ENCODE measurements at regions not wholly inside any gene's neighbourhood (a gene's known extent, or its start where the extent isn't known, plus 50 kb on each side); places are given as distances from the start of the nearest gene placed in this dataset.

- TF ChIP-seq POLR2A (IDR thresholded peaks at IDR 0.05) (no peak), EP300 (IDR thresholded peaks at IDR 0.05) (no peak), CTCF (IDR thresholded peaks at IDR 0.05) (no peak)
- no peaks in the 10 kb centered on the region for H3K36me3 ChIP-seq
- no peaks in the 10 kb centered on the region for H3K27me3 ChIP-seq
- DNase-seq = no peak
- no peak overlapping the region for H3K27ac ChIP-seq
- H3K4me3 ChIP-seq = no peak overlapping the region
- H3K9me3 ChIP-seq = no peaks in the 10 kb centered on the region
- WGBS, 3 donors = 91 to 95% (median 93%) methylated on average over 14 of the region's 14 CpGs
- intact Hi-C loops (cut with DNase I) = no loop called here
- no peaks in the 10 kb centered on the region for H3K4me1 ChIP-seq (ENCODE audit: insufficient read depth)
Observed at GRCh38 chr13:58528351-58528750, 896.8 kb downstream of the PCDH17 start.

- Histone ChIP-seq H3K4me1 (ENCODE audit: insufficient read depth) (no peaks in the 10 kb centered on the region), H3K9me3 (no peaks in the 10 kb centered on the region), H3K27ac (no peak overlapping the region), H3K4me3 (no peak overlapping the region), H3K27me3 (no peaks in the 10 kb centered on the region), H3K36me3 (no peaks in the 10 kb centered on the region)
- TF ChIP-seq EP300 (IDR thresholded peaks at IDR 0.05) (no peak), CTCF (IDR thresholded peaks at IDR 0.05) (no peak), POLR2A (IDR thresholded peaks at IDR 0.05) (no peak)
- WGBS, 3 donors = 76 to 83% (median 82%) methylated on average over 4 of the region's 4 CpGs
- DNase-seq = no peak
- intact Hi-C loops (cut with DNase I) = no loop called here
Observed at GRCh38 chr13:58531614-58532013, 900.1 kb downstream of the PCDH17 start.

- Histone ChIP-seq H3K4me1 (ENCODE audit: insufficient read depth) (no peaks in the 10 kb centered on the region), H3K27me3 (no peaks in the 10 kb centered on the region), H3K27ac (no peak overlapping the region), H3K36me3 (no peaks in the 10 kb centered on the region), H3K4me3 (no peak overlapping the region), H3K9me3 (no peaks in the 10 kb centered on the region)
- no peak for DNase-seq
- intact Hi-C loops (cut with DNase I) = no loop called here
- TF ChIP-seq POLR2A (IDR thresholded peaks at IDR 0.05) (no peak), EP300 (IDR thresholded peaks at IDR 0.05) (no peak), CTCF (IDR thresholded peaks at IDR 0.05) (no peak)
Observed at GRCh38 chr13:58542530-58542929, 911.0 kb downstream of the PCDH17 start.

GRCh38 chr13:58547419-58547818 is 915.9 kb downstream of the PCDH17 start:
- TF ChIP-seq CTCF (IDR thresholded peaks at IDR 0.05) (no peak), POLR2A (IDR thresholded peaks at IDR 0.05) (no peak), EP300 (IDR thresholded peaks at IDR 0.05) (no peak)
- no peaks in the 10 kb centered on the region for H3K4me1 ChIP-seq (ENCODE audit: insufficient read depth)
- WGBS, 3 donors = 52 to 59% (median 57%) methylated on average over 1 of the region's 1 CpG
- H3K27me3 ChIP-seq = no peaks in the 10 kb centered on the region
- DNase-seq = no peak
- no peak overlapping the region for H3K27ac ChIP-seq
- H3K4me3 ChIP-seq = no peak overlapping the region
- no peaks in the 10 kb centered on the region for H3K36me3 ChIP-seq
- intact Hi-C loops (cut with DNase I) = no loop called here
- H3K9me3 ChIP-seq = no peaks in the 10 kb centered on the region

- no peak overlapping the region for H3K27ac ChIP-seq
- no peak overlapping the region for H3K4me3 ChIP-seq
- no peaks in the 10 kb centered on the region for H3K9me3 ChIP-seq
- TF ChIP-seq CTCF (IDR thresholded peaks at IDR 0.05) = no peak
- TF ChIP-seq POLR2A (IDR thresholded peaks at IDR 0.05) = no peak
- no peak for TF ChIP-seq EP300 (IDR thresholded peaks at IDR 0.05)
- intact Hi-C loops (cut with DNase I) = no loop called here
- WGBS, 3 donors = 68 to 81% (median 68%) methylated on average over 3 of the region's 3 CpGs
- H3K4me1 ChIP-seq (ENCODE audit: insufficient read depth) = no peaks in the 10 kb centered on the region
- H3K27me3 ChIP-seq = no peaks in the 10 kb centered on the region
- no peak for DNase-seq
- no peaks in the 10 kb centered on the region for H3K36me3 ChIP-seq
Observed at GRCh38 chr13:58566176-58566575, 934.6 kb downstream of the PCDH17 start.
